ENCODE measurements at regions not wholly inside any gene's neighbourhood (a gene's known extent, or its start where the extent isn't known, plus 50 kb on each side); places are given as distances from the start of the nearest gene placed in this dataset.

DNA sequence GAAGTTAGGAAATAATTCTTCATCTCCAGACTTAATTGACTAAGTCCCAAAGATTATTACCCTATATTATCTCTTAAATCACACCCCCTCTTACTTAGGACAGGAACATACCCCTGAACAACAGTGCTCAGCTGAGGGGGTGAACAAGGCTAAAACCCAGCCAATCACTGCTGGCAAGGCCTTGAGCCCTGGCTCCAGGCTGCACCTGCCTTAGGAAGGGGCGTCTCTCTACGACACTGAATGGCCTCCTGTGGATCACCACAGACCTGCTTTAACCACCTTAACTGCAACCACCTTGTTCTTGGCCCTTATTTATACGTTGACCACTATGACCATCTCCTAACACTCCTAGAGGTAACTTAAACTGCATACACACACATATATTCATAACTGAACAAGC, 267.4 kb upstream of the THBS1 start:
- Histone ChIP-seq H3K79me2 (ENCODE audit: control insufficient read depth in 1 of 2, insufficient read depth in 2 of 2, low read length in 2 of 2) (no peaks in the 10 kb centered on the region), H4K5ac (ENCODE audit: insufficient read length, low read depth, low read length) (no peak overlapping the region), H2BK12ac (ENCODE audit: low read depth, low read length) (no peak overlapping the region), H3K79me1 (ENCODE audit: low read depth, low read length) (no peaks in the 10 kb centered on the region), H3K23me2 (ENCODE audit: low read depth, low read length) (no peaks in the 10 kb centered on the region; the same call in 1 of the 2 replicates), H3K27me3 (replicated peaks in 1 of 4; ENCODE audit: control insufficient read depth in 3 of 4, extremely low read depth in 1 of 4, insufficient read depth in 3 of 4, low read length in 3 of 4) (peaks cover 0 to 1% (median 0%) of the 10 kb centered on the region in 4 experiments; a peak in 1 of 7 replicates), H3K23ac (ENCODE audit: insufficient read length) (no peak overlapping the region), H3K56ac (replicated peaks; ENCODE audit: insufficient read length, low read depth, low read length) (no peak overlapping the region), H3K4me2 (ENCODE audit: insufficient read depth in 1 of 2, low read depth in 2 of 2, low read length in 2 of 2) (no peak overlapping the region), H4K8ac (ENCODE audit: extremely low read depth, insufficient read depth, low read length) (no peak overlapping the region), H4K20me1 (replicated peaks in 1 of 2; ENCODE audit: control insufficient read depth in 1 of 2, insufficient read depth in 2 of 2, low read length in 2 of 2) (no peaks in the 10 kb centered on the region), H3K9me3 (ENCODE audit: insufficient read depth in 2 of 2, low read depth in 1 of 2, low read length in 1 of 2) (no peaks in the 10 kb centered on the region), H3K27ac (ENCODE audit: low read depth, low read length) (no peak overlapping the region), H3K14ac (ENCODE audit: insufficient read length) (no peak overlapping the region), H3K4ac (replicated peaks; ENCODE audit: insufficient read length, low read depth, low read length) (no peak overlapping the region), H3K36me3 (ENCODE audit: control insufficient read depth in 2 of 4, insufficient read depth in 4 of 4, low read length in 3 of 4) (no peaks in the 10 kb centered on the region), H3K9ac (replicated peaks in 1 of 4; ENCODE audit: extremely low read depth in 1 of 4, low read depth in 3 of 4, low read length in 3 of 4) (no peak overlapping the region), H3K4me3 (ENCODE audit: extremely low read depth in 1 of 4, insufficient read depth in 2 of 4, low read depth in 3 of 4, low read length in 4 of 4) (no peak overlapping the region), H2AK5ac (ENCODE audit: low read depth, low read length) (no peak overlapping the region), H2BK120ac (replicated peaks; ENCODE audit: low read depth, low read length) (no peak overlapping the region), H2BK15ac (ENCODE audit: low read length) (no peak overlapping the region), H4K91ac (replicated peaks; ENCODE audit: insufficient read length, low read length) (no peak overlapping the region), H2BK5ac (ENCODE audit: low read depth, low read length) (no peak overlapping the region), H2BK20ac (ENCODE audit: low read length) (no peak overlapping the region), H2AFZ (ENCODE audit: low read length) (no peak overlapping the region), H3K18ac (ENCODE audit: extremely low read depth, low read length) (no peak overlapping the region), H3K4me1 (replicated peaks in 1 of 4; ENCODE audit: control insufficient read depth in 3 of 4, insufficient read depth in 4 of 4, low read length in 3 of 4) (no peaks in the 10 kb centered on the region)
- ChIA-PET CTCF (ENCODE audit: partially characterized antibody) (interaction anchor here (0.7 to 2.5 kb wide), 9 partner anchors 13 to 267 kb away, joined by 3 to 13 read pairs (median 3); partner anchors contain the start of gene THBS1), POLR2A (ENCODE audit: partially characterized antibody) (interaction anchor here (0.8 to 1.0 kb wide), 2 partner anchors 267 to 270 kb away, joined by 3 to 4 read pairs; partner anchors contain the start of gene THBS1)
- FAIRE-seq = no peak
- TF ChIP-seq, protein P1, sequence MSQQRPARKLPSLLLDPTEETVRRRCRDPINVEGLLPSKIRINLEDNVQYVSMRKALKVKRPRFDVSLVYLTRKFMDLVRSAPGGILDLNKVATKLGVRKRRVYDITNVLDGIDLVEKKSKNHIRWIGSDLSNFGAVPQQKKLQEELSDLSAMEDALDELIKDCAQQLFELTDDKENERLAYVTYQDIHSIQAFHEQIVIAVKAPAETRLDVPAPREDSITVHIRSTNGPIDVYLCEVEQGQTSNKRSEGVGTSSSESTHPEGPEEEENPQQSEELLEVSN (IDR thresholded peaks at IDR 0.05) = no peak
- TF ChIP-seq PHF8 (conservative IDR thresholded peaks at IDR 0.05; ENCODE audit: low read depth, low read length) = no peak
- no peak for TF ChIP-seq RBBP5 (IDR thresholded peaks at IDR 0.05; ENCODE audit: borderline replicate concordance, low read depth, low read length)
- 89% methylated on average over 3 of the region's 3 CpGs; no CpG with 5 or more reads in 1 of the 2 experiments for WGBS, 2 experiments (ENCODE audit: extremely low coverage in 1 of 2, insufficient coverage in 1 of 2, insufficient read length in 1 of 2, insufficient replicate concordance in 2 of 2, low coverage in 1 of 2, low lambda C conversion rate in 2 of 2, missing lambda C conversion rate in 1 of 2)
- no peak for DNase-seq (ENCODE audit: low read depth in 1 of 2, low spot score in 2 of 2)
